Activated naive CD4-positive, alpha-beta T cell treated with Interleukin-2 at 50 U/mL for 16 hours (primary cell): ENCODE measurements at regions not wholly inside any gene's neighbourhood (a gene's known extent, or its start where the extent isn't known, plus 50 kb on each side); places are given as distances from the start of the nearest gene placed in this dataset.
"Not testable (repeated sequence)": the region's sequence is repeated elsewhere in the genome, so short reads cannot be mapped to it uniquely, and the experiment has no call there.

Source experiments
- DNase-seq: peaks from one replicate; pipeline ENCODE4 v3.0.0-alpha.2; 2020

DNA sequence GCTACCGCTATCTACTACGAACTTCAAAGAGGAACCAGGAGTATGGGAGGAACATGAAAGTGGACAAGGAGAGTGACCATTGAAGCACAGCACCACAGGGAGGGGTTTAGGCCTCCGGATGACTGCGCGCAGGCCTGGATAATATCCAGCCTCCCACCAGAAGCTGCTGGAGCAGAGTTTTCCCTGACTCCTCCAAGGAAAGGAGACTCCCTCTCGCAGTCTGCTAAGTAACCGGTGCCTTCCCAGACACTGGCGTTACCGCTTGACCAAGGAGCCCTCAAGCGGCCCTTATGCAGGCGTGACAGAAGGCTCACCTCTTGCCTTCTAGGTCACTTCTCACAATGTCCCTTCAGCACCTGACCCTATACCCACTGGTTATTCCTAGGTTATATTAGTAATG is 64.2 kb upstream of the BTG3 start:
- DNase-seq = not testable (repeated sequence)

DNA sequence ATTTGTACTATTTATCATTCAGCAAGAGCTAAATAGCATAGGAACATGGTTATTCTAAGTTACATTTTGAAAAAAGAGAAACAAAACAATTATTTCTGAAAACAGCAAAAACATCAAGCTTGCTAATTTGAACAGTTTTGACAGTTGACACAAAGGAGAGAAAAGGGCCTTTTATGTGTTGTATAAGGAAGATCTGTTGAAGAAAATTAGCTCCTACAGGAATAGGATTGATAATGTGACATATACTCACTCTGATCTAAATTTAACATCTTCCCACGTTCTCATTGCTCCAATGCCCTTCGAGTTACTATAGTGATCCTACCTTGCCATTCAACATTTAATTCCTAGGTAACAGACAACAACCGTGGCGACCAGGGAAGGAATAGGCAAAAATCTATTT is 61.4 kb upstream of the BTG3 start:
- no peak for DNase-seq

DNA sequence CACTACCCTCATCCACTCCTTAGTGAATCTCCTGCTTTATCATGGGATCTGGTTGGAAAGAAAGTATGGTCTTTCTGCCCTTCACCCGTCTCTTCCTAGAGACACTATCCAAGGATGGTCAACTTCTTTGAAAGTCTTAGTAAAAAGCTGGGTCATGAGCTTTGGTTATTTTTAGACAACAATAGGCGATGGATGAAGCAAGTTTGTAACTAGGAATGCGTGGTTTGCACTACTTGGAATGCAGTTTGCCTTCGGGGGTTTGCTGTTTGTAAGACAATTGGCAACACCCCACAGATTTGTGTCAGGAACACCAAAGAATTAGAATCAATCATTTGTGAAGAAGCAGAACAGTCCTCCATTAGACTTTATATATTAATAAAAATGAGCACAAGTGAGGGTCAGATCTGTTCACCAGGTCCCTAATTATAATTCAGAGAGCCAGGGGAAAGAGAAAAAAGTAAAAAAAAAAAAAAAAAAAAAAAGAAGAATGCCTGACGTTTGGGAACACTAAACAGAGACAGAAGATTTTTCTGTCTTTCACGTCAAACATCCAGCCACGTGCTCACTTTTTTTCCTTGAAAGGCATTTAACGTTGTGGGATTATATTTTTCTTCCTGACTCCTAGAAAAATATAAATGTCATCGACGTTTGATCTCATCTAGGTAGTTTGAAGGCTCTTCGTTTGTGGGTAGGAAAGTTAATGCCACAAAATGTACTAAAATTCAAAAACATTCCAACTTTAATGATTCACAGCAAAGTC is 60.7 kb upstream of the BTG3 start:
- DNase-seq = no peak

DNA sequence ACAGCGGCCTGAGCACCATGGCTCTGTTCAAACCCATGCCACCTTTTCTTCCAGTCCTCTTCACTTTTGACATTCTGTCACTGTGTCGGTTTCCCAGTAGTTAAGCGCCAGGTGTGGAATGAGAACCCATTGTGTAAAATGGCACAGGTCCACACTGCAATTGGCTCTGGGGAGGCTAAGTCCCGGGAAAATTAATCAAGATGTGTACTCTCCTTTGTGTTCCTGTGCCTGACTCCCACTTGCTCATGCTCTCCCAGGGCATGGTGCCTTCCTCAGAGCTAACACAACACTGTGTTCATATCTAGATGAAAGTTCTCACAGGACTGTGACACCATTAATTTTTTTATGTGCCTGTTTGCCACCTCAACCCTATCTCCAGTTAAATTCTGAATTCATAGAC is 59.0 kb upstream of the BTG3 start:
- DNase-seq = no peak

DNA sequence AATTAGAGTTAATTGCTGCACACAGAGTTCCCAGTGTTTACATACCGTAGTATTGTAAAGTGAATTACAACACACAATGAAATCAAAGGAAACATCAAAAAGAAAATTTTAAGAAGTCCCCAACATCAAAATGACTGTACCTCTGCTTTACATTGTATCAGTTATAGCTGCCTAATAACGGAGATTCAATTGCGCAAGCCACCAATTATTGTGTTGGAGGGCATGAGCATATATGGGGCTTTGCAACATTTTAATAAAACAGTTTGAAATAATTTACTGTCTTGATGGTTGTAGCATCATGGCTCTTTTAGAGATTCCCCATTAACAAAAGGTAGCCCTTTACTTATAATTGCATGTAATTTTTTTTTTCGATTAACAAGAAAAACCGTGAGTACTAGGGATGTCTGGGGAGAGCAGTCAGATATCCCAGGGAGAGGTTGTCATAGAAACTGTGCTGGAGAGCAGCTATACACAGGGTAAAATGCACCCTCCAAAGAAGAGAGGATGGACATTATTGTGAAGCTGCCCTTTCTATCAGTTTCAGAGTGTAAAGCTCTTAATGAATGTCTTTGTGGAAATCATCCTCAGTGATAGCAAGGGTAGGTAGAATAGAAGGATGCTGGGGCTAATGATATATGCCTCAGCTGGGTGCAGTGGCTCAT is 55.9 kb upstream of the BTG3 start:
- no peak for DNase-seq

DNA sequence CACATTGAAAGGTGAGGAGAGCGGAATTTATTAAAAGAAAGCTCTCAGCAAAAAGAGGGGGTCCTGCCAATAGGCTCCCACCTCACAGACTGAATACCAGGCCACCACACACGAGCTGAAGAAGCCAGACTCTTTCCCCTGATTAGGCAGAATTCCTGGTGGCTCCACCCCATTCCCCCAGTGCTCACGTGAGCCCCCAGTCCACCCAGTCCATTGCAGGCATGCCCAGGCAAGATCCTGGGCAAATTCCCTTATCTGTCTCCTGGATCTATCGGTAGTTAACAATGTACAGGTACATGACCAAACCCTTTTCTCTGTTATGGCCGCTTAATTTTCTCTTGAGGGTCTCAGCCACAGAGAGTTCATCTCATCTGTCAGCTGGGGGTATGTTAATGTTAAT is 54.6 kb upstream of the BTG3 start:
- no peak for DNase-seq
